HCT116 (cell line): ENCODE measurements at regions not wholly inside any gene's neighbourhood (a gene's known extent, or its start where the extent isn't known, plus 50 kb on each side); places are given as distances from the start of the nearest gene placed in this dataset.

Experiments
- ATAC-seq: fragments of 200-7000 bp; cut with Tn5 transposase; 2 replicates; pipeline ENCODE4 v1.9.1; 2020; ENCODE audit warnings: mild to moderate bottlenecking, moderate library complexity
- BruUV-seq: library from RNA; stranded (reverse); fragments of 400-500 nt; replicated peaks from 2 replicates; lab custom pipeline; 2021; lab: Mats Ljungman, UMichigan
- CTCF ChIA-PET: fragments of 300-600 bp; sonication (Branson Sonifier 250); formaldehyde crosslinking; loops from one replicate; lab custom pipeline; 2021; ENCODE audit warnings: antibody characterized with exemption; lab: Charles Lee
- POLR2A ChIA-PET: fragments of 300-600, 350-600 bp; sonication (Branson Sonifier 250); formaldehyde crosslinking; loops from one replicate; lab custom pipeline; 2021; ENCODE audit warnings: antibody characterized with exemption; lab: Charles Lee
- RAD21 ChIA-PET, 2 experiments: fragments of 300-600 bp; sonication (Branson Sonifier 250); formaldehyde crosslinking; loops; one replicate each; lab custom pipeline; 2023; ENCODE audit warnings: low total read pairs in 2 of 2; ENCODE audit not compliant: uncharacterized antibody in 2 of 2, unreplicated experiment in 2 of 2, low non-redundant PET in 1 of 2; lab: Charles Lee
- DNase-seq: peaks from one replicate; pipeline ENCODE4 v3.0.0-alpha.2; 2010; ENCODE audit warnings: low read depth, low spot score
- H2AFZ ChIP-seq: fragments of 200-600 bp; shearing (Covaris generic), sonication (generic); 2 replicates; pipeline ENCODE4 v1.6.1; 2017; ENCODE audit warnings: low read depth, mixed run types, mixed read lengths, antibody characterized with exemption, low read length; ENCODE audit not compliant: poor library complexity, severe bottlenecking
- H3K27ac ChIP-seq: 2 replicates; pipeline ENCODE4 v1.5.1; 2012; ENCODE audit warnings: low read depth, low read length
- H3K27me3 ChIP-seq: fragments of 200-600 bp; sonication (generic); 2 replicates; pipeline ENCODE4 v1.6.1; 2016; ENCODE audit warnings: mixed run types, low read length, mixed read lengths; ENCODE audit not compliant: insufficient read depth
- H3K36me3 ChIP-seq, 2 experiments: fragments of 200-500 bp in 1 of 2; fragments of 200-600 bp in 1 of 2; sonication (Bioruptor generic) in 1 of 2; sonication (generic) in 1 of 2; 2 replicates each; pipeline versions ENCODE4 v1.5.1 to v1.6.1; 2014 to 2016; ENCODE audit warnings: low read length in 2 of 2, inconsistent platforms in 1 of 2, mixed read lengths in 1 of 2, mixed run types in 1 of 2; ENCODE audit not compliant: insufficient read depth in 2 of 2, control insufficient read depth in 1 of 2
- H3K4me1 ChIP-seq, 2 experiments: fragments of 200-600 bp in 1 of 2; sonication (generic) in 1 of 2; 2 replicates each; pipeline versions ENCODE4 v1.5.1 to v1.6.1; 2012 to 2017; ENCODE audit warnings: low read length in 2 of 2, inconsistent platforms in 1 of 2, mild to moderate bottlenecking in 1 of 2, mixed read lengths in 1 of 2, mixed run types in 1 of 2, moderate library complexity in 1 of 2; ENCODE audit not compliant: insufficient read depth in 2 of 2, control insufficient read depth in 1 of 2
- H3K4me2 ChIP-seq: fragments of 200-600 bp; sonication (generic); 2 replicates; pipeline ENCODE4 v1.6.1; 2017; ENCODE audit warnings: mixed run types, low read length, mixed read lengths
- H3K4me3 ChIP-seq, 2 experiments: fragments of 200-600 bp in 1 of 2; sonication (generic) in 1 of 2; replicated peaks in 1 of 2; 2 replicates each; pipeline ENCODE4 v1.5.1; 2011 to 2016; ENCODE audit warnings: low read length in 2 of 2, control low read depth in 1 of 2, low read depth in 1 of 2, mild to moderate bottlenecking in 1 of 2, mixed read lengths in 1 of 2, mixed run types in 1 of 2
- H3K79me2 ChIP-seq: fragments of 200-600 bp; sonication (generic); 2 replicates; pipeline ENCODE4 v1.6.1; 2017; ENCODE audit warnings: mild to moderate bottlenecking, mixed run types, low read length, moderate library complexity, mixed read lengths; ENCODE audit not compliant: insufficient read depth
- H3K9ac ChIP-seq: fragments of 200-600 bp; sonication (generic); 2 replicates; pipeline ENCODE4 v1.6.1; 2016; ENCODE audit warnings: low read length, mixed read lengths
- H3K9me2 ChIP-seq: fragments of 200-600 bp; sonication (generic), shearing (Covaris generic); 2 replicates; pipeline ENCODE4 v1.6.1; 2017; ENCODE audit warnings: mixed run types, mild to moderate bottlenecking, moderate library complexity; ENCODE audit not compliant: insufficient read depth
- H3K9me3 ChIP-seq, 2 experiments: fragments of 200-500 bp in 1 of 2; fragments of 200-600 bp in 1 of 2; sonication (Bioruptor generic) in 1 of 2; sonication (generic) in 1 of 2; 2 replicates each; pipeline ENCODE4 v1.6.1; 2014 to 2017; ENCODE audit warnings: low read length in 2 of 2, mixed read lengths in 2 of 2, inconsistent platforms in 1 of 2, low read depth in 1 of 2, mild to moderate bottlenecking in 1 of 2, mixed run types in 1 of 2, moderate library complexity in 1 of 2; ENCODE audit not compliant: control insufficient read depth in 1 of 2, insufficient read depth in 1 of 2
- H4K20me1 ChIP-seq: fragments of 200-600 bp; sonication (generic), shearing (Covaris generic); 2 replicates; pipeline ENCODE4 v1.6.1; 2017; ENCODE audit warnings: mixed run types, mild to moderate bottlenecking, moderate library complexity; ENCODE audit not compliant: insufficient read depth
- FOSL1 ChIP-seq: IDR thresholded peaks from 2 replicates; pipeline ENCODE4 v1.6.1; 2012; ENCODE audit warnings: low read depth
- JUND ChIP-seq: IDR thresholded peaks from 2 replicates; pipeline ENCODE4 v1.6.1; 2012
- TCF7L2 ChIP-seq: IDR thresholded peaks from 2 replicates; pipeline ENCODE4 v1.7.0; 2011; ENCODE audit warnings: borderline replicate concordance, inconsistent platforms; ENCODE audit not compliant: insufficient read depth, insufficient read length; ENCODE audit errors: extremely low read depth
- ZNF274 ChIP-seq: fragments of 200-500 bp; sonication (Bioruptor generic); IDR thresholded peaks from 2 replicates; pipeline ENCODE4 v1.6.1; 2014; ENCODE audit warnings: mild to moderate bottlenecking, low read depth, low read length, inconsistent platforms
- intact Hi-C: fragments of 100-400 bp; cut with micrococcal nuclease; formaldehyde crosslinking; loops from 2 replicates; pipeline ENCODE4 v1.10.0; 2022
- TF ChIP-seq, protein P1 (sequence below): IDR thresholded peaks from 2 replicates; pipeline ENCODE4 v1.6.1; 2012
- TF ChIP-seq, protein P2 (sequence below): IDR thresholded peaks from 2 replicates; pipeline ENCODE4 v1.6.1; 2012; ENCODE audit warnings: low read depth

DNA sequence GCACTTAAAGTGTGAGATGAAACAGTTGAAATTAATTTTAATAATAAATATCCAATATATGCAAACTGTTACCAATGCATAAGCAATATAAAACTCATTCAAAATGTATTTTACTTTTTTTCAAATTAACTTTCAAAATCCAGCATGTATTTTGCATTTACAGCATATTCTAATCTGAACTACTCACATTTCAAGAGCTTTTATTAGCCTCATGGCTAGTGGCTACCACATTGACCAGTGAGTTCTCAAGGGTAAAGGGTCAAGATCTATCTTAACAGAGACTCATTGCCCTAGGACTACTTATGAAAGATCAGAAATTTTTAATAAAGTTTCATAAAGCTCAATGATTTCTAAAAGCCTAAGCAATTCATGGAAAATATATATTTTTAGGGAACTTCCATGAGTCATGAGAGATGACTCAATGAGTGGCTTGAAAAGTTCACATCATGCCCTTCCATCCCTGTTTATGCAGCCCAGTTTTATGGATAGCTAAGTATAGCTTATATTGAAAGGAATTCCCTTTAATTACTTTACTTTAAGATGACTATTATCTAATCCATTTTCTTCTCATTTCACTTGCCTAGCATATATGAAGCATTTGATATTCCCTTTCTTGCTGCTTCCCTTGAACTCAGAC, 608.6 kb downstream of the SLCO4C1 start:
- POLR2A ChIA-PET: no interaction called here
- Histone ChIP-seq H4K20me1 (no peaks in the 10 kb centered on the region), H3K4me3 (no peak overlapping the region), H3K27ac (no peak overlapping the region), H3K4me2 (no peak overlapping the region; the same call in 1 of the 2 replicates), H3K27me3 (no peaks in the 10 kb centered on the region), H3K4me1 (peaks cover 0 to 5% of the 10 kb centered on the region in 2 experiments; a peak in 1 of 4 replicates), H3K9me3 (no peaks in the 10 kb centered on the region), H3K9ac (no peak overlapping the region), H3K36me3 (no peaks in the 10 kb centered on the region), H2AFZ (no peak overlapping the region), H3K9me2 (no peaks in the 10 kb centered on the region), H3K79me2 (no peaks in the 10 kb centered on the region)
- no TSS peak for BruUV-seq
- ATAC-seq (no peak), DNase-seq (no peak)
- CTCF ChIA-PET: interaction anchor here (1.6 kb wide), 1 partner anchor 9 kb away, joined by 5 read pairs; no protein-coding TSS in a partner anchor
- RAD21 ChIA-PET: no interaction called here
- TF ChIP-seq JUND (peak; percentile 29; the same call in 1 of the 2 replicates), FOSL1 (0 out of 2 replicates have a peak, but pooled peaks have one; percentile 22), ZNF274 (no peak), TCF7L2 (no peak)
- TF ChIP-seq, protein P1, sequence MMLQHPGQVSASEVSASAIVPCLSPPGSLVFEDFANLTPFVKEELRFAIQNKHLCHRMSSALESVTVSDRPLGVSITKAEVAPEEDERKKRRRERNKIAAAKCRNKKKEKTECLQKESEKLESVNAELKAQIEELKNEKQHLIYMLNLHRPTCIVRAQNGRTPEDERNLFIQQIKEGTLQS: no peak
- TF ChIP-seq, protein P2, sequence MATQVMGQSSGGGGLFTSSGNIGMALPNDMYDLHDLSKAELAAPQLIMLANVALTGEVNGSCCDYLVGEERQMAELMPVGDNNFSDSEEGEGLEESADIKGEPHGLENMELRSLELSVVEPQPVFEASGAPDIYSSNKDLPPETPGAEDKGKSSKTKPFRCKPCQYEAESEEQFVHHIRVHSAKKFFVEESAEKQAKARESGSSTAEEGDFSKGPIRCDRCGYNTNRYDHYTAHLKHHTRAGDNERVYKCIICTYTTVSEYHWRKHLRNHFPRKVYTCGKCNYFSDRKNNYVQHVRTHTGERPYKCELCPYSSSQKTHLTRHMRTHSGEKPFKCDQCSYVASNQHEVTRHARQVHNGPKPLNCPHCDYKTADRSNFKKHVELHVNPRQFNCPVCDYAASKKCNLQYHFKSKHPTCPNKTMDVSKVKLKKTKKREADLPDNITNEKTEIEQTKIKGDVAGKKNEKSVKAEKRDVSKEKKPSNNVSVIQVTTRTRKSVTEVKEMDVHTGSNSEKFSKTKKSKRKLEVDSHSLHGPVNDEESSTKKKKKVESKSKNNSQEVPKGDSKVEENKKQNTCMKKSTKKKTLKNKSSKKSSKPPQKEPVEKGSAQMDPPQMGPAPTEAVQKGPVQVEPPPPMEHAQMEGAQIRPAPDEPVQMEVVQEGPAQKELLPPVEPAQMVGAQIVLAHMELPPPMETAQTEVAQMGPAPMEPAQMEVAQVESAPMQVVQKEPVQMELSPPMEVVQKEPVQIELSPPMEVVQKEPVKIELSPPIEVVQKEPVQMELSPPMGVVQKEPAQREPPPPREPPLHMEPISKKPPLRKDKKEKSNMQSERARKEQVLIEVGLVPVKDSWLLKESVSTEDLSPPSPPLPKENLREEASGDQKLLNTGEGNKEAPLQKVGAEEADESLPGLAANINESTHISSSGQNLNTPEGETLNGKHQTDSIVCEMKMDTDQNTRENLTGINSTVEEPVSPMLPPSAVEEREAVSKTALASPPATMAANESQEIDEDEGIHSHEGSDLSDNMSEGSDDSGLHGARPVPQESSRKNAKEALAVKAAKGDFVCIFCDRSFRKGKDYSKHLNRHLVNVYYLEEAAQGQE: no peak
- intact Hi-C loops: no loop called here
